Choroid plexus epithelial cell (primary cell): ENCODE measurements at regions not wholly inside any gene's neighbourhood (a gene's known extent, or its start where the extent isn't known, plus 50 kb on each side); places are given as distances from the start of the nearest gene placed in this dataset.
"Not testable (repeated sequence)": the region's sequence is repeated elsewhere in the genome, so short reads cannot be mapped to it uniquely, and the experiment has no call there.

Experiments used
- DNase-seq: peaks from one replicate; pipeline ENCODE4 v3.0.0-alpha.2; 2010; ENCODE audit warnings: low read depth
- H3K4me3 ChIP-seq: 2 replicates; pipeline ENCODE4 v1.5.1; 2011; ENCODE audit warnings: low read depth, mild to moderate bottlenecking, control low read depth, low read length, moderate library complexity
- CTCF ChIP-seq: conservative IDR thresholded peaks from 2 replicates; pipeline ENCODE4 v1.5.1; 2011; ENCODE audit warnings: low read depth, mild to moderate bottlenecking, control low read depth, inconsistent platforms, low read length, moderate library complexity

GRCh38 chr6:40871424-40871823, 167.6 kb downstream of the UNC5CL start:
- TF ChIP-seq CTCF: no peak
- no peak overlapping the region for H3K4me3 ChIP-seq
- DNase-seq: no peak

- H3K4me3 ChIP-seq, DNase-seq: not testable (repeated sequence)
Observed at GRCh38 chr6:40868089-40868865, 170.7 kb downstream of the UNC5CL start.

GRCh38 chr6:40867527-40867926, 171.5 kb downstream of the UNC5CL start:
- DNase-seq, H3K4me3 ChIP-seq: not testable (repeated sequence)

GRCh38 chr6:40865259-40865658, 173.8 kb downstream of the UNC5CL start:
- not testable (repeated sequence) for H3K4me3 ChIP-seq, DNase-seq

GRCh38 chr6:40860443-40860842, 178.6 kb downstream of the UNC5CL start:
- no peak overlapping the region for H3K4me3 ChIP-seq
- no peak for TF ChIP-seq CTCF
- DNase-seq: no peak

- H3K4me3 ChIP-seq: no peak overlapping the region
- no peak for DNase-seq
- no peak for TF ChIP-seq CTCF
Observed at GRCh38 chr6:40856271-40856670, 182.8 kb downstream of the UNC5CL start.

- DNase-seq: no peak
- TF ChIP-seq CTCF: no peak
- H3K4me3 ChIP-seq: no peak overlapping the region
Observed at GRCh38 chr6:40855168-40855880, 183.7 kb downstream of the UNC5CL start.

- TF ChIP-seq CTCF: no peak
Observed at GRCh38 chr6:40854592-40854991, 184.4 kb downstream of the UNC5CL start.

More at GRCh38 chr6:40854592-40854991, 184.4 kb downstream of the UNC5CL start:
- no peak for DNase-seq
- H3K4me3 ChIP-seq: no peak overlapping the region
